RWPE2 (cell line): ENCODE measurements at regions not wholly inside any gene's neighbourhood (a gene's known extent, or its start where the extent isn't known, plus 50 kb on each side); places are given as distances from the start of the nearest gene placed in this dataset.

ENCODE experiments used
- ATAC-seq: fragments of 200-7000 bp; cut with Tn5 transposase; 3 replicates; pipeline ENCODE4 v1.9.1; 2021; ENCODE audit warnings: low read depth
- DNase-seq: peaks from one replicate; pipeline ENCODE4 v3.0.0-alpha.2; 2020; ENCODE audit warnings: low spot score
- H3K27ac ChIP-seq: fragments of 450-650 bp; 2 replicates; pipeline ENCODE4 v1.5.1; 2017; ENCODE audit warnings: mild to moderate bottlenecking; ENCODE audit not compliant: poor library complexity, severe bottlenecking
- H3K27me3 ChIP-seq: fragments of 250-450 bp; sonication (Bioruptor Pico); 2 replicates; pipeline ENCODE4 v1.5.1; 2021; ENCODE audit warnings: mild to moderate bottlenecking, moderate library complexity; ENCODE audit not compliant: insufficient read depth, poor library complexity, severe bottlenecking
- H3K36me3 ChIP-seq: fragments of 250-450 bp; sonication (Bioruptor Pico); 2 replicates; pipeline ENCODE4 v1.5.1; 2020; ENCODE audit warnings: low read depth, mild to moderate bottlenecking, moderate library complexity
- H3K4me1 ChIP-seq: fragments of 250-450 bp; sonication (Bioruptor Pico); 2 replicates; pipeline ENCODE4 v1.5.1; 2021; ENCODE audit warnings: mild to moderate bottlenecking, moderate library complexity; ENCODE audit not compliant: insufficient read depth, poor library complexity, severe bottlenecking
- H3K4me3 ChIP-seq: fragments of 250-450 bp; sonication (Bioruptor Pico); 2 replicates; pipeline ENCODE4 v1.5.1; 2021; ENCODE audit warnings: mild to moderate bottlenecking, moderate library complexity; ENCODE audit not compliant: severe bottlenecking
- H3K9me3 ChIP-seq: fragments of 250-450 bp; sonication (Bioruptor Pico); 2 replicates; pipeline ENCODE4 v1.5.1; 2021; ENCODE audit warnings: mild to moderate bottlenecking, moderate library complexity; ENCODE audit not compliant: severe bottlenecking
- CTCF ChIP-seq: fragments of 450-650 bp; IDR thresholded peaks from one replicate; pipeline ENCODE4 v1.5.1; 2017; ENCODE audit warnings: mild to moderate bottlenecking, moderate library complexity; ENCODE audit not compliant: poor library complexity, severe bottlenecking

GRCh38 chr11:104238916-104239315 lies 75.0 kb upstream of the PDGFD start:
- H3K9me3 ChIP-seq: no peaks in the 10 kb centered on the region
- H3K36me3 ChIP-seq: no peaks in the 10 kb centered on the region
- H3K4me3 ChIP-seq: no peak overlapping the region
- ATAC-seq (no peak), DNase-seq (no peak)
- no peaks in the 10 kb centered on the region for H3K27me3 ChIP-seq
- TF ChIP-seq CTCF: no peak
- H3K4me1 ChIP-seq: no peaks in the 10 kb centered on the region
- no peak overlapping the region for H3K27ac ChIP-seq

GRCh38 chr11:104225047-104225446 lies 61.1 kb upstream of the PDGFD start:
- Histone ChIP-seq H3K4me3 (no peak overlapping the region), H3K9me3 (no peaks in the 10 kb centered on the region), H3K4me1 (no peaks in the 10 kb centered on the region), H3K27me3 (no peaks in the 10 kb centered on the region), H3K36me3 (no peaks in the 10 kb centered on the region), H3K27ac (no peak overlapping the region)
- ATAC-seq (no peak), DNase-seq (no peak)
- no peak for TF ChIP-seq CTCF

- Histone ChIP-seq H3K4me3 (no peak overlapping the region), H3K4me1 (no peaks in the 10 kb centered on the region), H3K9me3 (no peaks in the 10 kb centered on the region), H3K27me3 (no peaks in the 10 kb centered on the region), H3K27ac (no peak overlapping the region), H3K36me3 (no peaks in the 10 kb centered on the region)
- no peak for DNase-seq
- no peak for TF ChIP-seq CTCF
- no peak for ATAC-seq
These were observed 58.5 kb upstream of the PDGFD start for GRCh38 chr11:104222464-104222863.

GRCh38 chr11:104221455-104221854 lies 57.5 kb upstream of the PDGFD start:
- Histone ChIP-seq H3K4me3 (no peak overlapping the region), H3K9me3 (no peaks in the 10 kb centered on the region), H3K27ac (no peak overlapping the region), H3K4me1 (no peaks in the 10 kb centered on the region), H3K27me3 (no peaks in the 10 kb centered on the region), H3K36me3 (no peaks in the 10 kb centered on the region)
- TF ChIP-seq CTCF: no peak
- DNase-seq (no peak), ATAC-seq (no peak)

- Histone ChIP-seq H3K36me3 (no peaks in the 10 kb centered on the region), H3K27ac (no peak overlapping the region), H3K27me3 (no peaks in the 10 kb centered on the region), H3K4me3 (no peak overlapping the region), H3K9me3 (no peaks in the 10 kb centered on the region), H3K4me1 (no peaks in the 10 kb centered on the region)
- no peak for TF ChIP-seq CTCF
- DNase-seq: no peak
- no peak for ATAC-seq
These were observed 55.1 kb upstream of the PDGFD start for GRCh38 chr11:104219096-104219495.
